WTC11 (cell line): ENCODE measurements at regions not wholly inside any gene's neighbourhood (a gene's known extent, or its start where the extent isn't known, plus 50 kb on each side); places are given as distances from the start of the nearest gene placed in this dataset.

Experiments used
- FOXP1 ChIP-seq: sonication (generic); formaldehyde crosslinking; IDR thresholded peaks from 2 replicates; pipeline ENCODE4 v1.8.0; 2022; ENCODE audit warnings: missing genetic modification reagents, mild to moderate bottlenecking, moderate library complexity, borderline replicate concordance
- KAT7 ChIP-seq: sonication (generic); formaldehyde crosslinking; IDR thresholded peaks from 2 replicates; pipeline ENCODE4 v1.8.1; 2023; ENCODE audit warnings: missing genetic modification reagents, mild to moderate bottlenecking, borderline replicate concordance
- NFYB ChIP-seq: sonication (generic); formaldehyde crosslinking; conservative IDR thresholded peaks from 2 replicates; pipeline ENCODE4 v1.8.0; 2022; ENCODE audit warnings: low read depth, missing genetic modification reagents
- NR2C2 ChIP-seq: sonication (generic); formaldehyde crosslinking; IDR thresholded peaks from 2 replicates; pipeline ENCODE4 v1.8.0; 2022; ENCODE audit warnings: mild to moderate bottlenecking, missing genetic modification reagents
- RORB ChIP-seq: fragments of 250-450 bp; sonication (Bioruptor Pico); IDR thresholded peaks from 2 replicates; pipeline ENCODE4 v1.9.0; 2021; ENCODE audit warnings: mild to moderate bottlenecking
- TEAD4 ChIP-seq: sonication (generic); formaldehyde crosslinking; IDR thresholded peaks from 2 replicates; pipeline ENCODE4 v1.8.0; 2022; ENCODE audit warnings: mild to moderate bottlenecking, missing genetic modification reagents
- ZNF263 ChIP-seq: sonication (generic); formaldehyde crosslinking; IDR thresholded peaks from 2 replicates; pipeline ENCODE4 v1.8.1; 2022; ENCODE audit warnings: low read depth, mild to moderate bottlenecking, moderate library complexity, missing genetic modification reagents
- ZNF416 ChIP-seq: fragments of 250-450 bp; sonication (Bioruptor Pico); IDR thresholded peaks from 2 replicates; pipeline ENCODE4 v1.9.0; 2021; ENCODE audit warnings: mild to moderate bottlenecking, inconsistent platforms
- TF ChIP-seq, protein P1 (sequence below): fragments of 200-600 bp; IDR thresholded peaks from 2 replicates; pipeline ENCODE4 v1.8.0; 2022; ENCODE audit warnings: antibody characterized with exemption
- TF ChIP-seq, protein P2 (sequence below): sonication (generic); formaldehyde crosslinking; conservative IDR thresholded peaks from 2 replicates; pipeline ENCODE4 v1.8.1; 2023; ENCODE audit warnings: mild to moderate bottlenecking, low read depth, missing genetic modification reagents, moderate library complexity
- TF ChIP-seq, protein P3 (sequence below): sonication (generic); formaldehyde crosslinking; IDR thresholded peaks from 2 replicates; pipeline ENCODE4 v1.8.0; 2022; ENCODE audit warnings: mild to moderate bottlenecking, missing genetic modification reagents
- TF ChIP-seq, protein P4 (sequence below): sonication (generic); formaldehyde crosslinking; conservative IDR thresholded peaks from 2 replicates; pipeline ENCODE4 v1.8.1; 2022; ENCODE audit warnings: mild to moderate bottlenecking, missing genetic modification reagents

DNA sequence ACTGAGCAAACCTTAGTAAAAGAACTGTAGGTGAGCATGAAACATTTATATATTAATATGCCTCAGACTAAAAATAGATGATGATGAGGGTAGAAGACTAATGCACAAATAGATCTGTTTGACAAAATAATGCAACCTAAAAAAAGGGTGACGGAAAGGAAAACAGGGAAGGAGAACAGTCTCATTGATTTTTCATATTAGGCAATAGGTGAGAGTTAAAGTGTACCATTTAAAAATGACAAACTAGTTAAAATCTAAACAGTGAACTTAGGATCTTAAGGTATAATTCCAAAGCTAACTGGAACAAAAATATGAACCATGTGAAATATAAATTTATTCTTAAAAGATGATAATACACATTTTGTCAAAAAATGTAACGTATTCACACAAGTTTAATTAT lies 1347.6 kb downstream of the SI start:
- TF ChIP-seq RORB (CRISPR knock-in tag) = no peak
- TF ChIP-seq TEAD4 (CRISPR knock-in tag) = no peak
- TF ChIP-seq, protein P1, sequence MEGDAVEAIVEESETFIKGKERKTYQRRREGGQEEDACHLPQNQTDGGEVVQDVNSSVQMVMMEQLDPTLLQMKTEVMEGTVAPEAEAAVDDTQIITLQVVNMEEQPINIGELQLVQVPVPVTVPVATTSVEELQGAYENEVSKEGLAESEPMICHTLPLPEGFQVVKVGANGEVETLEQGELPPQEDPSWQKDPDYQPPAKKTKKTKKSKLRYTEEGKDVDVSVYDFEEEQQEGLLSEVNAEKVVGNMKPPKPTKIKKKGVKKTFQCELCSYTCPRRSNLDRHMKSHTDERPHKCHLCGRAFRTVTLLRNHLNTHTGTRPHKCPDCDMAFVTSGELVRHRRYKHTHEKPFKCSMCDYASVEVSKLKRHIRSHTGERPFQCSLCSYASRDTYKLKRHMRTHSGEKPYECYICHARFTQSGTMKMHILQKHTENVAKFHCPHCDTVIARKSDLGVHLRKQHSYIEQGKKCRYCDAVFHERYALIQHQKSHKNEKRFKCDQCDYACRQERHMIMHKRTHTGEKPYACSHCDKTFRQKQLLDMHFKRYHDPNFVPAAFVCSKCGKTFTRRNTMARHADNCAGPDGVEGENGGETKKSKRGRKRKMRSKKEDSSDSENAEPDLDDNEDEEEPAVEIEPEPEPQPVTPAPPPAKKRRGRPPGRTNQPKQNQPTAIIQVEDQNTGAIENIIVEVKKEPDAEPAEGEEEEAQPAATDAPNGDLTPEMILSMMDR = no peak
- no peak for TF ChIP-seq NFYB
- TF ChIP-seq, protein P2, sequence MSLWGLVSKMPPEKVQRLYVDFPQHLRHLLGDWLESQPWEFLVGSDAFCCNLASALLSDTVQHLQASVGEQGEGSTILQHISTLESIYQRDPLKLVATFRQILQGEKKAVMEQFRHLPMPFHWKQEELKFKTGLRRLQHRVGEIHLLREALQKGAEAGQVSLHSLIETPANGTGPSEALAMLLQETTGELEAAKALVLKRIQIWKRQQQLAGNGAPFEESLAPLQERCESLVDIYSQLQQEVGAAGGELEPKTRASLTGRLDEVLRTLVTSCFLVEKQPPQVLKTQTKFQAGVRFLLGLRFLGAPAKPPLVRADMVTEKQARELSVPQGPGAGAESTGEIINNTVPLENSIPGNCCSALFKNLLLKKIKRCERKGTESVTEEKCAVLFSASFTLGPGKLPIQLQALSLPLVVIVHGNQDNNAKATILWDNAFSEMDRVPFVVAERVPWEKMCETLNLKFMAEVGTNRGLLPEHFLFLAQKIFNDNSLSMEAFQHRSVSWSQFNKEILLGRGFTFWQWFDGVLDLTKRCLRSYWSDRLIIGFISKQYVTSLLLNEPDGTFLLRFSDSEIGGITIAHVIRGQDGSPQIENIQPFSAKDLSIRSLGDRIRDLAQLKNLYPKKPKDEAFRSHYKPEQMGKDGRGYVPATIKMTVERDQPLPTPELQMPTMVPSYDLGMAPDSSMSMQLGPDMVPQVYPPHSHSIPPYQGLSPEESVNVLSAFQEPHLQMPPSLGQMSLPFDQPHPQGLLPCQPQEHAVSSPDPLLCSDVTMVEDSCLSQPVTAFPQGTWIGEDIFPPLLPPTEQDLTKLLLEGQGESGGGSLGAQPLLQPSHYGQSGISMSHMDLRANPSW (CRISPR knock-in tag) = no peak
- TF ChIP-seq ZNF263 (CRISPR knock-in tag) = no peak
- TF ChIP-seq, protein P3, sequence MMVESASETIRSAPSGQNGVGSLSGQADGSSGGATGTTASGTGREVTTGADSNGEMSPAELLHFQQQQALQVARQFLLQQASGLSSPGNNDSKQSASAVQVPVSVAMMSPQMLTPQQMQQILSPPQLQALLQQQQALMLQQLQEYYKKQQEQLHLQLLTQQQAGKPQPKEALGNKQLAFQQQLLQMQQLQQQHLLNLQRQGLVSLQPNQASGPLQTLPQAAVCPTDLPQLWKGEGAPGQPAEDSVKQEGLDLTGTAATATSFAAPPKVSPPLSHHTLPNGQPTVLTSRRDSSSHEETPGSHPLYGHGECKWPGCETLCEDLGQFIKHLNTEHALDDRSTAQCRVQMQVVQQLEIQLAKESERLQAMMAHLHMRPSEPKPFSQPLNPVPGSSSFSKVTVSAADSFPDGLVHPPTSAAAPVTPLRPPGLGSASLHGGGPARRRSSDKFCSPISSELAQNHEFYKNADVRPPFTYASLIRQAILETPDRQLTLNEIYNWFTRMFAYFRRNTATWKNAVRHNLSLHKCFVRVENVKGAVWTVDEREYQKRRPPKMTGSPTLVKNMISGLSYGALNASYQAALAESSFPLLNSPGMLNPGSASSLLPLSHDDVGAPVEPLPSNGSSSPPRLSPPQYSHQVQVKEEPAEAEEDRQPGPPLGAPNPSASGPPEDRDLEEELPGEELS = no peak
- TF ChIP-seq FOXP1 (CRISPR knock-in tag) = no peak
- TF ChIP-seq, protein P4, sequence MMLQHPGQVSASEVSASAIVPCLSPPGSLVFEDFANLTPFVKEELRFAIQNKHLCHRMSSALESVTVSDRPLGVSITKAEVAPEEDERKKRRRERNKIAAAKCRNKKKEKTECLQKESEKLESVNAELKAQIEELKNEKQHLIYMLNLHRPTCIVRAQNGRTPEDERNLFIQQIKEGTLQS = no peak
- no peak for TF ChIP-seq NR2C2 (CRISPR knock-in tag)
- no peak for TF ChIP-seq KAT7
- no peak for TF ChIP-seq ZNF416 (CRISPR knock-in tag)
